GM12878 (cell line): ENCODE measurements at regions not wholly inside any gene's neighbourhood (a gene's known extent, or its start where the extent isn't known, plus 50 kb on each side); places are given as distances from the start of the nearest gene placed in this dataset.

Source experiments
- ATAC-seq: fragments of 200-7000 bp; cut with Tn5 transposase; 3 replicates; pipeline ENCODE4 v1.9.1; 2020; ENCODE audit warnings: mild to moderate bottlenecking, moderate library complexity
- BruUV-seq: library from RNA; stranded (reverse); fragments of 400-500 nt; replicated peaks from 2 replicates; lab custom pipeline; 2021; lab: Mats Ljungman, UMichigan
- CTCF ChIA-PET: fragments of 300-600 bp; sonication (Branson Sonifier 250); formaldehyde crosslinking; extraction: SDS; loops from one replicate; lab custom pipeline; 2021; ENCODE audit warnings: inconsistent platforms; lab: Yijun Ruan, JAX
- POLR2A ChIA-PET: fragments of 350-600 bp; formaldehyde crosslinking; extraction: SDS; loops from one replicate; lab custom pipeline; 2021; ENCODE audit warnings: inconsistent platforms; lab: Charles Lee
- RAD21 ChIA-PET: fragments of 300-600 bp; sonication (Branson Sonifier 250); formaldehyde crosslinking; loops from one replicate; lab custom pipeline; 2023; ENCODE audit warnings: antibody characterized with exemption; ENCODE audit not compliant: unreplicated experiment; lab: Charles Lee
- SMC1A ChIA-PET: fragments of 300-600 bp; sonication (Branson Sonifier 250); formaldehyde crosslinking; loops from one replicate; lab custom pipeline; 2023; ENCODE audit not compliant: unreplicated experiment, uncharacterized antibody; lab: Charles Lee
- DNase-seq: peaks from one replicate; pipeline ENCODE4 v3.0.0-alpha.2; 2011; ENCODE audit warnings: low read depth, low spot score
- FAIRE-seq: peaks from 3 replicates; lab custom pipeline; 2011; peaks lifted over from hg19 to GRCh38; lab: Jason Lieb, UNC
- H2AFZ ChIP-seq: 2 replicates; pipeline ENCODE4 v1.6.0; 2011; ENCODE audit warnings: low read depth, low read length, control low read depth; ENCODE audit not compliant: control insufficient read depth
- H3K27ac ChIP-seq: 2 replicates; pipeline ENCODE4 v1.5.1; 2011; ENCODE audit warnings: control low read depth; ENCODE audit not compliant: control insufficient read depth, insufficient read depth
- H3K27me3 ChIP-seq, 2 experiments: replicated peaks in 1 of 2; 2 replicates each; pipeline versions ENCODE4 v1.6.0 to v1.6.1; 2011; ENCODE audit warnings: low read length in 1 of 2; ENCODE audit not compliant: control insufficient read depth in 2 of 2, insufficient read depth in 2 of 2
- H3K36me3 ChIP-seq, 2 experiments: 2 replicates each; pipeline ENCODE4 v1.5.1; 2011; ENCODE audit warnings: low read length in 1 of 2; ENCODE audit not compliant: control insufficient read depth in 2 of 2, insufficient read depth in 2 of 2
- H3K4me1 ChIP-seq: 2 replicates; pipeline ENCODE4 v1.6.1; 2011; ENCODE audit warnings: mild to moderate bottlenecking, low read length, moderate library complexity, mixed read lengths; ENCODE audit not compliant: control insufficient read depth, insufficient read depth
- H3K4me2 ChIP-seq: 2 replicates; pipeline ENCODE4 v1.6.0; 2011; ENCODE audit warnings: control low read depth; ENCODE audit not compliant: control insufficient read depth, insufficient read depth
- H3K4me3 ChIP-seq: fragments of 200-600 bp; sonication (generic); 2 replicates; pipeline ENCODE4 v1.5.1; 2016
- H3K79me2 ChIP-seq: 2 replicates; pipeline ENCODE4 v1.6.0; 2011; ENCODE audit warnings: low read length; ENCODE audit not compliant: control insufficient read depth, insufficient read depth
- H3K9ac ChIP-seq: 2 replicates; pipeline ENCODE4 v1.8.0; 2011; ENCODE audit warnings: low read length, control low read depth, mixed read lengths; ENCODE audit not compliant: control insufficient read depth, insufficient read depth
- H3K9me3 ChIP-seq: replicated peaks from 3 replicates; pipeline ENCODE4 v1.5.1; 2011; ENCODE audit warnings: mild to moderate bottlenecking, low read length; ENCODE audit not compliant: control insufficient read depth, insufficient read depth
- H4K20me1 ChIP-seq: 2 replicates; pipeline ENCODE4 v1.6.0; 2011; ENCODE audit not compliant: control insufficient read depth, insufficient read depth
- CBX3 ChIP-seq: fragments of 200-600 bp; sonication (generic); IDR thresholded peaks from 2 replicates; pipeline ENCODE4 v1.6.1; 2016; ENCODE audit warnings: low read depth, borderline replicate concordance
- ESRRA ChIP-seq: IDR thresholded peaks from 2 replicates; pipeline ENCODE4 v1.6.1; 2012; ENCODE audit warnings: mild to moderate bottlenecking, low read length, improper control_type of control experiment
- EZH2 ChIP-seq: IDR thresholded peaks from 2 replicates; pipeline ENCODE4 v1.6.1; 2012; ENCODE audit warnings: low read depth, mild to moderate bottlenecking, control low read depth, inconsistent platforms, low read length, borderline replicate concordance; ENCODE audit not compliant: control insufficient read depth
- IKZF1 ChIP-seq: fragments of 450-650 bp; conservative IDR thresholded peaks from 2 replicates; pipeline ENCODE4 v1.6.1; 2017; ENCODE audit warnings: antibody characterized with exemption, mild to moderate bottlenecking
- MTA2 ChIP-seq: fragments of 450-650 bp; IDR thresholded peaks from 2 replicates; pipeline ENCODE4 v1.6.1; 2016; ENCODE audit warnings: low read depth, mild to moderate bottlenecking, moderate library complexity
- NRF1 ChIP-seq: conservative IDR thresholded peaks from 2 replicates; pipeline ENCODE4 v1.6.1; 2011; ENCODE audit warnings: mild to moderate bottlenecking, low read depth, low read length, improper control_type of control experiment
- RUNX3 ChIP-seq: IDR thresholded peaks from 2 replicates; pipeline ENCODE4 v1.6.1; 2012; ENCODE audit warnings: low read length, inconsistent platforms
- SMC3 ChIP-seq: IDR thresholded peaks from 2 replicates; pipeline ENCODE4 v1.6.1; 2011; ENCODE audit warnings: low read length, improper control_type of control experiment, borderline replicate concordance
- SUPT20H ChIP-seq: IDR thresholded peaks from 2 replicates; pipeline ENCODE4 v1.6.1; 2011; ENCODE audit warnings: low read depth, mild to moderate bottlenecking, low read length, moderate library complexity, borderline replicate concordance; ENCODE audit not compliant: control insufficient read depth
- WGBS: methylation state at CpG from one replicate; pipeline ENCODE4 v1.1.6; 2016; ENCODE audit warnings: low lambda C conversion rate; ENCODE audit not compliant: insufficient replicate concordance, insufficient coverage; ENCODE audit errors: missing lambda C conversion rate; 5-methylcytosine and 5-hydroxymethylcytosine counted together
- in situ Hi-C: fragments of 300-500 bp; cut with MboI; formaldehyde crosslinking; loops from 9 replicates; pipeline ENCODE4 v1.14.3; 2018; ENCODE audit warnings: mixed read lengths
- intact Hi-C: fragments of 100-400 bp; cut with micrococcal nuclease; formaldehyde crosslinking; loops from one replicate; pipeline ENCODE4 v1.14.2; 2022; ENCODE audit not compliant: unreplicated experiment
- TF ChIP-seq, protein P1 (sequence below): IDR thresholded peaks from 2 replicates; pipeline ENCODE4 v1.6.1; 2012; ENCODE audit warnings: low read depth, low read length, improper control_type of control experiment

DNA sequence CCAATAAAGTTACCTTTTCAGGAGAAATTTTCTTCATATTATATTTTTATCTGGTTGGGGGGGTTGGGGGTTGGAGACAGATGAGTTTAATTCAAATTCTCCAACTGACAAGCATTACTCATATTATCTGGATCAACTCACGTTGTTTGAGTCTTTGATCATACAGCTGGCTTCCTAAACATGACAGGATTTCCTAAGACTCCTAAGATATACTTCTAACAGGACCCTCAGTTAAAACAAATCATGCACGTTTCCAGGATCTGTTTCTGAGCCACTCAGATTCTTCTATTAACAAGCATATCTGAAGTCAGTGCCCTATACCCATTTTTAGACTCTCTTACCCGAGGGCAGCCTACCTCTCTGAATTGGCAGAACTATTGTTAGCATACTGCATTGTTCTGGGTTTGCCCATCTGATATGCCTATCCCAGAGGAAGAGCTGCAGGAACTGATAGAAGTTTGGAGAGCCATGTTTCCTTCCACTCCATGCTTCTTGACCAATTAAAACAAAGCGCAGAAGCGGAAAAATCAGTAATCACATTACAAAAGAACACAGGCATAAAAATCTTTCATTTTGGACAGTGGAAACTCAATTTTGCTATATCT lies 653.9 kb downstream of the LTN1 start:
- no peak for TF ChIP-seq CBX3
- TF ChIP-seq, protein P1, sequence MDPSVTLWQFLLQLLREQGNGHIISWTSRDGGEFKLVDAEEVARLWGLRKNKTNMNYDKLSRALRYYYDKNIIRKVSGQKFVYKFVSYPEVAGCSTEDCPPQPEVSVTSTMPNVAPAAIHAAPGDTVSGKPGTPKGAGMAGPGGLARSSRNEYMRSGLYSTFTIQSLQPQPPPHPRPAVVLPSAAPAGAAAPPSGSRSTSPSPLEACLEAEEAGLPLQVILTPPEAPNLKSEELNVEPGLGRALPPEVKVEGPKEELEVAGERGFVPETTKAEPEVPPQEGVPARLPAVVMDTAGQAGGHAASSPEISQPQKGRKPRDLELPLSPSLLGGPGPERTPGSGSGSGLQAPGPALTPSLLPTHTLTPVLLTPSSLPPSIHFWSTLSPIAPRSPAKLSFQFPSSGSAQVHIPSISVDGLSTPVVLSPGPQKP: no peak
- no peak for TF ChIP-seq MTA2
- TF ChIP-seq IKZF1: no peak
- Histone ChIP-seq H4K20me1 (no peaks in the 10 kb centered on the region), H3K4me3 (no peak overlapping the region), H3K27me3 (no peaks in the 10 kb centered on the region), H3K27ac (no peak overlapping the region), H3K9ac (no peak overlapping the region), H3K4me1 (no peaks in the 10 kb centered on the region), H2AFZ (no peak overlapping the region), H3K4me2 (no peak overlapping the region), H3K36me3 (no peaks in the 10 kb centered on the region), H3K9me3 (no peaks in the 10 kb centered on the region), H3K79me2 (no peaks in the 10 kb centered on the region)
- ChIA-PET CTCF (no interaction called here), RAD21 (no interaction called here), SMC1A (no interaction called here), POLR2A (no interaction called here)
- BruUV-seq: no TSS peak
- no peak for ATAC-seq
- no peak for DNase-seq
- 35% methylated on average over 5 of the region's 5 CpGs for WGBS
- in situ Hi-C loops (no loop called here), intact Hi-C loops (loop anchor here (5.0 kb wide), 1 partner anchor 1492 kb away; the partner anchor contains the start of gene ADAMTS1)
- FAIRE-seq: no peak

DNA sequence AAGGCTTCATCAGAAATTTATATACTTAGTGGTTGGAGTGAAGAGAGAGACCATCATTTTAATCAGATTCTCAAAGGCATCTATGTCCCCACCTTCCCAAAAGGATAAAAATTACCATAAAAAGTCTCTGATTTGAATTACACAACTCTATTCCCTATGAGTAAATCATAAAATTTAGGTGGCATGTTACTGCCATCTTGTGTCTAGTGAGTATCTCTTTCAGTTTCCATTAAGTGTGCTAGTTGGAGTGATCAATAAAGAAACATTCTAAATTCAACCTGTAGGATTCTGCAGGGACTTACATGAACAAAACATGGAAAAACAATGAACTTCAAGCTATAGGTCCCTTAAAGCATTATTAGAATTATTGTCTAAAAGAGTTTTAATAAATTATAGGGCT lies 655.4 kb downstream of the LTN1 start:
- no peaks in the 10 kb centered on the region for H4K20me1 ChIP-seq
- H3K4me1 ChIP-seq: no peaks in the 10 kb centered on the region
- RAD21 ChIA-PET: no interaction called here
- no peak overlapping the region for H3K4me2 ChIP-seq
- H3K79me2 ChIP-seq: no peaks in the 10 kb centered on the region
- H3K36me3 ChIP-seq: no peaks in the 10 kb centered on the region
- no peaks in the 10 kb centered on the region for H3K27me3 ChIP-seq
- intact Hi-C loops: loop anchor here (5.0 kb wide), 1 partner anchor 1490 kb away; the partner anchor contains the start of gene ADAMTS1
- in situ Hi-C loops: no loop called here
- POLR2A ChIA-PET: no interaction called here
- no peak for DNase-seq
- no peak for TF ChIP-seq ESRRA
- TF ChIP-seq RUNX3: no peak
- TF ChIP-seq EZH2: no peak
- TF ChIP-seq SUPT20H: no peak
- no peak for TF ChIP-seq SMC3
- TF ChIP-seq NRF1: no peak
- TF ChIP-seq, all 136 proteins: peak for 0
- ChIA-PET CTCF (interaction anchor here (1.1 kb wide), 1 partner anchor 408 kb away, joined by 3 read pairs; no protein-coding TSS in a partner anchor), SMC1A (no interaction called here)
- H2AFZ ChIP-seq: no peak overlapping the region
- no peak overlapping the region for H3K4me3 ChIP-seq
- FAIRE-seq (no peak), ATAC-seq (no peak)
- H3K9me3 ChIP-seq: no peaks in the 10 kb centered on the region
- BruUV-seq: no TSS peak
- H3K9ac ChIP-seq: no peak overlapping the region
- no peak overlapping the region for H3K27ac ChIP-seq
